HCT116 (cell line): ENCODE measurements at regions not wholly inside any gene's neighbourhood (a gene's known extent, or its start where the extent isn't known, plus 50 kb on each side); places are given as distances from the start of the nearest gene placed in this dataset.

Experiments used
- ATAC-seq: fragments of 200-7000 bp; cut with Tn5 transposase; 2 replicates; pipeline ENCODE4 v1.9.1; 2020; ENCODE audit warnings: mild to moderate bottlenecking, moderate library complexity
- BruUV-seq: library from RNA; stranded (reverse); fragments of 400-500 nt; replicated peaks from 2 replicates; lab custom pipeline; 2021; lab: Mats Ljungman, UMichigan
- CTCF ChIA-PET: fragments of 300-600 bp; sonication (Branson Sonifier 250); formaldehyde crosslinking; loops from one replicate; lab custom pipeline; 2021; ENCODE audit warnings: antibody characterized with exemption; lab: Charles Lee
- POLR2A ChIA-PET: fragments of 300-600, 350-600 bp; sonication (Branson Sonifier 250); formaldehyde crosslinking; loops from one replicate; lab custom pipeline; 2021; ENCODE audit warnings: antibody characterized with exemption; lab: Charles Lee
- RAD21 ChIA-PET, 2 experiments: fragments of 300-600 bp; sonication (Branson Sonifier 250); formaldehyde crosslinking; loops; one replicate each; lab custom pipeline; 2023; ENCODE audit warnings: low total read pairs in 2 of 2; ENCODE audit not compliant: uncharacterized antibody in 2 of 2, unreplicated experiment in 2 of 2, low non-redundant PET in 1 of 2; lab: Charles Lee
- DNase-seq: peaks from one replicate; pipeline ENCODE4 v3.0.0-alpha.2; 2010; ENCODE audit warnings: low read depth, low spot score
- H2AFZ ChIP-seq: fragments of 200-600 bp; shearing (Covaris generic), sonication (generic); 2 replicates; pipeline ENCODE4 v1.6.1; 2017; ENCODE audit warnings: low read depth, mixed run types, mixed read lengths, antibody characterized with exemption, low read length; ENCODE audit not compliant: poor library complexity, severe bottlenecking
- H3K27ac ChIP-seq: 2 replicates; pipeline ENCODE4 v1.5.1; 2012; ENCODE audit warnings: low read depth, low read length
- H3K27me3 ChIP-seq: fragments of 200-600 bp; sonication (generic); 2 replicates; pipeline ENCODE4 v1.6.1; 2016; ENCODE audit warnings: mixed run types, low read length, mixed read lengths; ENCODE audit not compliant: insufficient read depth
- H3K36me3 ChIP-seq, 2 experiments: fragments of 200-500 bp in 1 of 2; fragments of 200-600 bp in 1 of 2; sonication (Bioruptor generic) in 1 of 2; sonication (generic) in 1 of 2; 2 replicates each; pipeline versions ENCODE4 v1.5.1 to v1.6.1; 2014 to 2016; ENCODE audit warnings: low read length in 2 of 2, inconsistent platforms in 1 of 2, mixed read lengths in 1 of 2, mixed run types in 1 of 2; ENCODE audit not compliant: insufficient read depth in 2 of 2, control insufficient read depth in 1 of 2
- H3K4me1 ChIP-seq, 2 experiments: fragments of 200-600 bp in 1 of 2; sonication (generic) in 1 of 2; 2 replicates each; pipeline versions ENCODE4 v1.5.1 to v1.6.1; 2012 to 2017; ENCODE audit warnings: low read length in 2 of 2, inconsistent platforms in 1 of 2, mild to moderate bottlenecking in 1 of 2, mixed read lengths in 1 of 2, mixed run types in 1 of 2, moderate library complexity in 1 of 2; ENCODE audit not compliant: insufficient read depth in 2 of 2, control insufficient read depth in 1 of 2
- H3K4me2 ChIP-seq: fragments of 200-600 bp; sonication (generic); 2 replicates; pipeline ENCODE4 v1.6.1; 2017; ENCODE audit warnings: mixed run types, low read length, mixed read lengths
- H3K4me3 ChIP-seq, 2 experiments: fragments of 200-600 bp in 1 of 2; sonication (generic) in 1 of 2; replicated peaks in 1 of 2; 2 replicates each; pipeline ENCODE4 v1.5.1; 2011 to 2016; ENCODE audit warnings: low read length in 2 of 2, control low read depth in 1 of 2, low read depth in 1 of 2, mild to moderate bottlenecking in 1 of 2, mixed read lengths in 1 of 2, mixed run types in 1 of 2
- H3K79me2 ChIP-seq: fragments of 200-600 bp; sonication (generic); 2 replicates; pipeline ENCODE4 v1.6.1; 2017; ENCODE audit warnings: mild to moderate bottlenecking, mixed run types, low read length, moderate library complexity, mixed read lengths; ENCODE audit not compliant: insufficient read depth
- H3K9ac ChIP-seq: fragments of 200-600 bp; sonication (generic); 2 replicates; pipeline ENCODE4 v1.6.1; 2016; ENCODE audit warnings: low read length, mixed read lengths
- H3K9me2 ChIP-seq: fragments of 200-600 bp; sonication (generic), shearing (Covaris generic); 2 replicates; pipeline ENCODE4 v1.6.1; 2017; ENCODE audit warnings: mixed run types, mild to moderate bottlenecking, moderate library complexity; ENCODE audit not compliant: insufficient read depth
- H3K9me3 ChIP-seq, 2 experiments: fragments of 200-500 bp in 1 of 2; fragments of 200-600 bp in 1 of 2; sonication (Bioruptor generic) in 1 of 2; sonication (generic) in 1 of 2; 2 replicates each; pipeline ENCODE4 v1.6.1; 2014 to 2017; ENCODE audit warnings: low read length in 2 of 2, mixed read lengths in 2 of 2, inconsistent platforms in 1 of 2, low read depth in 1 of 2, mild to moderate bottlenecking in 1 of 2, mixed run types in 1 of 2, moderate library complexity in 1 of 2; ENCODE audit not compliant: control insufficient read depth in 1 of 2, insufficient read depth in 1 of 2
- H4K20me1 ChIP-seq: fragments of 200-600 bp; sonication (generic), shearing (Covaris generic); 2 replicates; pipeline ENCODE4 v1.6.1; 2017; ENCODE audit warnings: mixed run types, mild to moderate bottlenecking, moderate library complexity; ENCODE audit not compliant: insufficient read depth
- ELF1 ChIP-seq: IDR thresholded peaks from 2 replicates; pipeline ENCODE4 v1.6.1; 2012; ENCODE audit warnings: low read depth, borderline replicate concordance
- EZH2 ChIP-seq: fragments of 200-600 bp; sonication (generic); IDR thresholded peaks from 2 replicates; pipeline ENCODE4 v1.6.1; 2017; ENCODE audit warnings: antibody characterized with exemption, mixed run types
- EZH2phosphoT487 ChIP-seq: fragments of 200-600 bp; IDR thresholded peaks from 2 replicates; pipeline ENCODE4 v1.6.1; 2018; ENCODE audit warnings: antibody characterized with exemption, borderline replicate concordance
- JUND ChIP-seq: IDR thresholded peaks from 2 replicates; pipeline ENCODE4 v1.6.1; 2012
- MAX ChIP-seq: IDR thresholded peaks from 2 replicates; pipeline ENCODE4 v1.6.1; 2012
- POLR2A ChIP-seq: IDR thresholded peaks from 2 replicates; pipeline ENCODE4 v1.7.0; 2011; ENCODE audit warnings: borderline replicate concordance; ENCODE audit not compliant: insufficient read depth, insufficient read length; ENCODE audit errors: extremely low read depth
- POLR2AphosphoS5 ChIP-seq: IDR thresholded peaks from 2 replicates; pipeline ENCODE4 v1.6.1; 2011; ENCODE audit warnings: mild to moderate bottlenecking, low read depth, low read length, moderate library complexity
- RAD21 ChIP-seq: IDR thresholded peaks from 2 replicates; pipeline ENCODE4 v1.6.1; 2012; ENCODE audit warnings: low read depth, mild to moderate bottlenecking
- REST ChIP-seq: IDR thresholded peaks from 2 replicates; pipeline ENCODE4 v1.6.1; 2012; ENCODE audit warnings: low read depth
- SIN3A ChIP-seq: IDR thresholded peaks from 2 replicates; pipeline ENCODE4 v1.6.1; 2012; ENCODE audit warnings: low read depth
- ZFX ChIP-seq: fragments of 450-650 bp; IDR thresholded peaks from 2 replicates; pipeline ENCODE4 v1.6.1; 2017
- intact Hi-C: fragments of 100-400 bp; cut with micrococcal nuclease; formaldehyde crosslinking; loops from 2 replicates; pipeline ENCODE4 v1.10.0; 2022

DNA sequence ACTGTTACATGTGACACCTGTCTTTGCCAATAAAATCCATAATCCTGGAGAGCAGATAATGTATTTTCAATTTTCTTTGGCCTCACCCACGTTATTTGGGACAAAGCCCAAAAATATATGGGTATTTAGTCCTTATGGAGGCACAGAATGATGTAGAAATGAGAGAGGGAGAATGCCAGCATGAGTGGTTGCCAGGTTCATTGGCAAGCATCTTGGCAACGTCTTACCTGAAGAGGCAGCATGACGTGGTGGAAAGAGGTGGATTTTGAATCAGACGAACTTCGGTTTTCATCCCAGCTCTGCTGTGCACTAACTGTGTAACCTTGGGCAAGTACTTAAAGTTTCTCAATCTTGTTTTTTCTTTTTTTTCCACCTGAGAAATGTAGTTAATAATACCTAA is 969.6 kb upstream of the PIK3C3 start (continued):
- TF ChIP-seq REST (no peak), EZH2phosphoT487 (no peak), ELF1 (no peak), POLR2A (no peak), EZH2 (no peak), SIN3A (no peak), POLR2AphosphoS5 (no peak)

DNA sequence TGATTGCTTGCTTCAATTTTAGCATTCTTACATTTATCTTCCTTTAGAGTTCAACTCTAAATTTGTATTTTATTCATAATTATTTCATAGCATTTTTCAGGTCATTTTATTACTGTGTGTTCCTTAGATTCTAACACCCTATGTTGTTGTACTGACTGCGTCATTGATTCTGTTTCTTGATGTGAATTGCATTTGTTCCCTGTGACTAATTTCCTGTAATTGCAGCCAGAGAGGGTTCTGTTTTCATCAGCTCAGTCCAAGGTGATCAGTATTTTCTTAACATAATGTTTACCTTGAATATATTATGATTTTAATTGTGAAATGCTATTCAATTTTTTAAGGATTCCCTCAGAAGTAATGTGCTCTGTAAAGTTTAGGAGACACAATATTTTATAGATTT is 970.2 kb upstream of the PIK3C3 start:
- intact Hi-C loops: no loop called here
- no peaks in the 10 kb centered on the region for H3K79me2 ChIP-seq
- H3K27me3 ChIP-seq: no peaks in the 10 kb centered on the region
- ATAC-seq (no peak), DNase-seq (no peak)
- POLR2A ChIA-PET: no interaction called here
- no peak overlapping the region for H3K4me2 ChIP-seq
- RAD21 ChIA-PET: no interaction called here
- H3K4me1 ChIP-seq: no peaks in the 10 kb centered on the region
- H3K9ac ChIP-seq: no peak overlapping the region
- peaks cover 5 to 29% of the 10 kb centered on the region in 2 experiments; a peak in 3 of 4 replicates for H3K9me3 ChIP-seq
- H4K20me1 ChIP-seq: no peaks in the 10 kb centered on the region
- no peaks in the 10 kb centered on the region for H3K36me3 ChIP-seq
- no peak overlapping the region for H2AFZ ChIP-seq
- H3K9me2 ChIP-seq: no peaks in the 10 kb centered on the region
- no peak overlapping the region for H3K27ac ChIP-seq
- H3K4me3 ChIP-seq: no peak overlapping the region
- no TSS peak for BruUV-seq
- no peak for TF ChIP-seq MAX
- TF ChIP-seq REST: no peak
- TF ChIP-seq JUND: no peak
- no peak for TF ChIP-seq ZFX
- no peak for TF ChIP-seq RAD21
- TF ChIP-seq, all 23 proteins: peak for 0
- CTCF ChIA-PET: no interaction called here
